ENCODE measurements at regions not wholly inside any gene's neighbourhood (a gene's known extent, or its start where the extent isn't known, plus 50 kb on each side); places are given as distances from the start of the nearest gene placed in this dataset.

DNA sequence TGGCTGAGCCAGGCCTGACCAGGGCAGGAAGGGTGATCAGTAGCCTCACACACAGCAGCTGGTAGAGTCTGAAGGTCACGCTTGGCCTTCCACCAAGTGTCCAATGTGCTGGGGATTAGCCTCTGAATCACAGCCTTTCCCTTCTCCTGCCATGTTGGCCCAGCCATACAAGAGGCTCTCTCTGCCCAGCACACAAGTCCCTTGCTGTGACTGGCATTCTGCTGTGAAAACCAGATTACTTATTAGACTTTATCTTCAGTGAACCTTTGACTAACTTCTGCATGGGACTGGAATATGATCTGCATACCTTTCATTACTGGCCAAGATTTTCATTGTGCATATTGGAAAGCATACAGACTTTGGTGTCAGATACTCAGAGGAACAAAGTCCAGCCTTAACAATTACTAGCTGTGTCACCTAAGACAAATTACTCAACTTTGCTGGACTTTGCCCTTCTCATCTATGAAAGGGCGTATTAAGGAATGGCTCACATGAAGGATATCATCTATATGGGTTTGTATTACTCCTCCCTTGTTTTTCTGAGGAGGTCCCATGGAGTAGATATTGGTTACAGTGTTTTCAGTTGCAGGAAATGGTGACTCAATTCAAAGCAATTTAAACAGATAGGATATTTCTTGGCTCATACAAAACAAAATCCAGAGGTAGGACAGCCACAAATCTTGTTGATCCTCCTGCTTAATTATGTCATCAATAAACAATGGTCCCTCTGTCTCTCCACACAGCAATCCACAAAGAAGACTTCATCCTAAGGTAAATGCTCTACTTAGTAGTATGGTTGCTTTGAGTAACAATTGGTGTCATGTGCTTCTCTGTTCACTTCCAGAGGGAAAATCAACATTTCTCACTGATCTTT, 99.6 kb downstream of the DYRK2 start:
- no peaks in the 10 kb centered on the region for H3K36me3 ChIP-seq (ENCODE audit: insufficient read depth, low read length)
- no peaks in the 10 kb centered on the region for H4K20me1 ChIP-seq (ENCODE audit: insufficient read depth, low read length)
- H3K4me1 ChIP-seq (ENCODE audit: insufficient read depth, low read length) = peaks cover 17% of the 10 kb centered on the region
- Mint-ChIP-seq H3K4me3 (ENCODE audit: unreplicated experiment) (no peak overlapping the region), H3K4me1 (ENCODE audit: low read depth, unreplicated experiment) (peaks cover 24% of the 10 kb centered on the region), H3K27me3 (ENCODE audit: low read depth, unreplicated experiment) (no peaks in the 10 kb centered on the region), H3K9me3 (ENCODE audit: unreplicated experiment) (peaks cover 1% of the 10 kb centered on the region), H3K36me3 (ENCODE audit: low read depth, unreplicated experiment) (no peaks in the 10 kb centered on the region), H3K27ac (ENCODE audit: unreplicated experiment) (no peak overlapping the region)
- H3K9me3 ChIP-seq (ENCODE audit: insufficient read depth, low read depth, low read length) = no peaks in the 10 kb centered on the region
- TF ChIP-seq EZH2 (IDR thresholded peaks at IDR 0.05; ENCODE audit: insufficient read depth, low read length) = no peak
- TF ChIP-seq, protein P1, sequence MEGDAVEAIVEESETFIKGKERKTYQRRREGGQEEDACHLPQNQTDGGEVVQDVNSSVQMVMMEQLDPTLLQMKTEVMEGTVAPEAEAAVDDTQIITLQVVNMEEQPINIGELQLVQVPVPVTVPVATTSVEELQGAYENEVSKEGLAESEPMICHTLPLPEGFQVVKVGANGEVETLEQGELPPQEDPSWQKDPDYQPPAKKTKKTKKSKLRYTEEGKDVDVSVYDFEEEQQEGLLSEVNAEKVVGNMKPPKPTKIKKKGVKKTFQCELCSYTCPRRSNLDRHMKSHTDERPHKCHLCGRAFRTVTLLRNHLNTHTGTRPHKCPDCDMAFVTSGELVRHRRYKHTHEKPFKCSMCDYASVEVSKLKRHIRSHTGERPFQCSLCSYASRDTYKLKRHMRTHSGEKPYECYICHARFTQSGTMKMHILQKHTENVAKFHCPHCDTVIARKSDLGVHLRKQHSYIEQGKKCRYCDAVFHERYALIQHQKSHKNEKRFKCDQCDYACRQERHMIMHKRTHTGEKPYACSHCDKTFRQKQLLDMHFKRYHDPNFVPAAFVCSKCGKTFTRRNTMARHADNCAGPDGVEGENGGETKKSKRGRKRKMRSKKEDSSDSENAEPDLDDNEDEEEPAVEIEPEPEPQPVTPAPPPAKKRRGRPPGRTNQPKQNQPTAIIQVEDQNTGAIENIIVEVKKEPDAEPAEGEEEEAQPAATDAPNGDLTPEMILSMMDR (IDR thresholded peaks at IDR 0.05; ENCODE audit: insufficient read depth, low read depth, low read length) = no peak
- no peak overlapping the region for H2AFZ ChIP-seq (ENCODE audit: low read depth, low read length)
- FAIRE-seq (peak; percentile 87), DNase-seq (ENCODE audit: low read depth) (peak; percentile 71)
- peak overlapping the region; percentile 43 for H3K27ac ChIP-seq (ENCODE audit: low read depth, low read length)
- peak overlapping the region; percentile 42 for H3K4me2 ChIP-seq (ENCODE audit: low read length)
- H3K9ac ChIP-seq (ENCODE audit: low read length) = no peak overlapping the region
- no peaks in the 10 kb centered on the region for H3K79me2 ChIP-seq (ENCODE audit: insufficient read depth, low read length)
- H3K27me3 ChIP-seq (ENCODE audit: insufficient read depth, low read length) = no peaks in the 10 kb centered on the region
- H3K4me3 ChIP-seq (ENCODE audit: insufficient read depth, low read depth, low read length) = no peak overlapping the region

DNA sequence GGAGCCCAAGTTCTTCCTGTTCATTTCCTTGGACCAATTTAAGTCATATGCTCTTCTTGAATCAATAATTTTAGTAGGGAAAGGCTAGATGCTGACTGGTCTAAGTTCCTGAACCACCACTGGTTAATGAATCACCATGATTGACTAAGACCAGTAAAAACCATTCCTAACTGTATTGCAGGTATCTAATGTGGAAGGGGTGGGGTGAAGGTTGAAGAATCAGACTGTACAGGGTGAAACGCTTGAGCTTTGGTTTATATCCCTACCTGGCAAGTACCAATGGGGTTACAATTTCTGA, 100.1 kb downstream of the DYRK2 start:
- H3K4me2 ChIP-seq (ENCODE audit: low read length) = peak overlapping the region; percentile 42
- H3K79me2 ChIP-seq (ENCODE audit: insufficient read depth, low read length) = no peaks in the 10 kb centered on the region

More for the DNA sequence above, 100.1 kb downstream of the DYRK2 start:
- no peaks in the 10 kb centered on the region for H3K36me3 Mint-ChIP-seq (ENCODE audit: low read depth, unreplicated experiment)
- Histone ChIP-seq H3K4me1 (ENCODE audit: insufficient read depth, low read length) (peaks cover 17% of the 10 kb centered on the region), H3K9ac (ENCODE audit: low read length) (no peak overlapping the region), H3K9me3 (ENCODE audit: insufficient read depth, low read depth, low read length) (no peaks in the 10 kb centered on the region), H3K36me3 (ENCODE audit: insufficient read depth, low read length) (no peaks in the 10 kb centered on the region), H3K27me3 (ENCODE audit: insufficient read depth, low read length) (no peaks in the 10 kb centered on the region), H2AFZ (ENCODE audit: low read depth, low read length) (no peak overlapping the region), H4K20me1 (ENCODE audit: insufficient read depth, low read length) (no peaks in the 10 kb centered on the region), H3K27ac (ENCODE audit: low read depth, low read length) (peak overlapping the region; percentile 30), H3K4me3 (ENCODE audit: insufficient read depth, low read depth, low read length) (no peak overlapping the region)
- DNase-seq (ENCODE audit: low read depth) = no peak
- peaks cover 1% of the 10 kb centered on the region for H3K9me3 Mint-ChIP-seq (ENCODE audit: unreplicated experiment)
- H3K27me3 Mint-ChIP-seq (ENCODE audit: low read depth, unreplicated experiment) = no peaks in the 10 kb centered on the region
- H3K4me1 Mint-ChIP-seq (ENCODE audit: low read depth, unreplicated experiment) = peaks cover 27% of the 10 kb centered on the region
- H3K27ac Mint-ChIP-seq (ENCODE audit: unreplicated experiment) = no peak overlapping the region
- FAIRE-seq = no peak
- H3K4me3 Mint-ChIP-seq (ENCODE audit: unreplicated experiment) = no peak overlapping the region
- TF ChIP-seq, protein P1 (IDR thresholded peaks at IDR 0.05; ENCODE audit: insufficient read depth, low read depth, low read length) = no peak
- TF ChIP-seq EZH2 (IDR thresholded peaks at IDR 0.05; ENCODE audit: insufficient read depth, low read length) = no peak
